Caco-2 (cell line): ENCODE measurements at regions not wholly inside any gene's neighbourhood (a gene's known extent, or its start where the extent isn't known, plus 50 kb on each side); places are given as distances from the start of the nearest gene placed in this dataset.

Experiments
- BruUV-seq: library from RNA; stranded (reverse); fragments of 400-500 nt; replicated peaks from 2 replicates; lab custom pipeline; 2021; lab: Mats Ljungman, UMichigan
- CTCF ChIA-PET: fragments of 300-600 bp; sonication (Branson Sonifier 250); formaldehyde crosslinking; loops from one replicate; lab custom pipeline; 2022; ENCODE audit warnings: antibody characterized with exemption; lab: Charles Lee
- POLR2A ChIA-PET: fragments of 300-600 bp; sonication (Branson Sonifier 250); formaldehyde crosslinking; loops from one replicate; lab custom pipeline; 2022; ENCODE audit warnings: antibody characterized with exemption; lab: Charles Lee
- DNase-seq, 2 experiments: peaks; one replicate each; pipeline versions ENCODE4 v3.0.0 to v3.0.0-alpha.2; 2020 to 2022
- H3K27me3 ChIP-seq: replicated peaks from 2 replicates; pipeline ENCODE4 v1.6.0; 2011; ENCODE audit warnings: low read length; ENCODE audit not compliant: control insufficient read depth, insufficient read depth
- H3K36me3 ChIP-seq: 2 replicates; pipeline ENCODE4 v1.5.1; 2011; ENCODE audit warnings: low read length; ENCODE audit not compliant: control insufficient read depth, insufficient read depth
- H3K4me1 ChIP-seq: fragments of 250-450 bp; sonication (Bioruptor Pico); 2 replicates; pipeline ENCODE4 v1.5.1; 2020; ENCODE audit warnings: mild to moderate bottlenecking
- H3K4me3 ChIP-seq: 2 replicates; pipeline ENCODE4 v1.5.1; 2011; ENCODE audit warnings: low read depth, mild to moderate bottlenecking, control low read depth, low read length
- H3K9me3 ChIP-seq: fragments of 250-450 bp; sonication (Bioruptor Pico); 2 replicates; pipeline ENCODE4 v1.5.1; 2020; ENCODE audit warnings: mild to moderate bottlenecking, moderate library complexity
- H3K27ac Mint-ChIP-seq: one replicate; pipeline ENCODE4 v1.8.0; 2022; ENCODE audit warnings: mixed read lengths; ENCODE audit not compliant: unreplicated experiment
- H3K27me3 Mint-ChIP-seq: one replicate; pipeline ENCODE4 v1.8.0; 2022; ENCODE audit warnings: mixed read lengths; ENCODE audit not compliant: insufficient read depth, unreplicated experiment
- H3K36me3 Mint-ChIP-seq: one replicate; pipeline ENCODE4 v1.8.0; 2022; ENCODE audit warnings: mild to moderate bottlenecking, mixed read lengths; ENCODE audit not compliant: insufficient read depth, unreplicated experiment
- H3K4me1 Mint-ChIP-seq: one replicate; pipeline ENCODE4 v1.8.0; 2022; ENCODE audit warnings: low read depth, mixed read lengths; ENCODE audit not compliant: unreplicated experiment
- H3K4me3 Mint-ChIP-seq: one replicate; pipeline ENCODE4 v1.8.0; 2022; ENCODE audit warnings: mild to moderate bottlenecking, moderate library complexity, mixed read lengths; ENCODE audit not compliant: unreplicated experiment
- H3K9me3 Mint-ChIP-seq: one replicate; pipeline ENCODE4 v1.8.0; 2022; ENCODE audit warnings: mixed read lengths; ENCODE audit not compliant: unreplicated experiment
- intact Hi-C: fragments of 100-400 bp; cut with micrococcal nuclease; formaldehyde crosslinking; loops from one replicate; pipeline ENCODE4 v1.10.0; 2022; ENCODE audit not compliant: unreplicated experiment
- TF ChIP-seq, protein P1 (sequence below), 2 experiments: fragments of 200-600 bp in 1 of 2; IDR thresholded peaks; 1 replicate in 1 of 2; 2 replicates in 1 of 2; pipeline versions ENCODE4 v1.5.1 to v1.8.0; 2011 to 2022; ENCODE audit warnings: antibody characterized with exemption in 1 of 2, control low read depth in 1 of 2, inconsistent platforms in 1 of 2, low read depth in 1 of 2, low read length in 1 of 2, mild to moderate bottlenecking in 1 of 2, moderate library complexity in 1 of 2; ENCODE audit not compliant: insufficient read depth in 1 of 2, severe bottlenecking in 1 of 2, unreplicated experiment in 1 of 2

DNA sequence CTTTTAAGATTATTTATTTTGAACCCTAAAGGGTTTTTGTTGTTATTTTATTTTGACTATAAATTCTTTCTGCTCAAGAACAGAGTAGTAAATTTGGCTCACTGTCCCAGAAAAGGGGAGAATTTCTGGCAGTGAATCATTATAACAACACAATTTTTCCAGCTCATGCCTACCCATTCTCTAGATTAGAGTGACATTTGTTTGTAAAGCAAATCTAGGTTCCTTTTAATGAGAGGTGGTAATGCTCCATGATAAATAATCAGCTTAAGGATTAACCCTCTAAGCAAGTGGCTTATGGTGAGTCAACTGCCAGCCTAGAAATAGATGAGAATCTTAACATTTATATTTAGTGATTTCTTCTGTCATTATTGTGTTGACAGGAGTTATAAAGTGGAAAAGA lies 409.2 kb downstream of the NFIB start:
- CTCF ChIA-PET: no interaction called here

DNA sequence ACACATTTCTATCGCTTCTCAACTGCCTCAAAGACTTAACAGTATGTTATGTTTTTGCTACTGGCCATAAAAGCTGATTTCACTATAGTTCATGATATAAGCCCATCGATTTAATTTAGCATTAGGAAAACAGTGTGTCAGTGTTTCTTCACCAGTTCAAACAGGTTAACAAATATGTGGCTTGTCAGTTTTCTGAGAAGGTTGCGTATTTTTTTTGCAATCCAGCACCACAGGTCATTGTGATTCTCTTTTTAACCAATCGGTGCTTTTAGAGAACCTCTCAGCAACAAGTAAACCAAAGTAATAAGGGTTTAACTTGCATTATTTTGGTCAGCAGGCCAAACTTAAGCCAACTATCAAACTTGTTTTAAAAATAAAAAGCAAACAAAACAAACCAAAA lies 409.6 kb downstream of the NFIB start:
- no peaks in the 10 kb centered on the region for H3K4me1 ChIP-seq
- H3K36me3 ChIP-seq: no peaks in the 10 kb centered on the region
- H3K4me3 ChIP-seq: no peak overlapping the region
- Mint-ChIP-seq H3K27ac (no peak overlapping the region), H3K9me3 (no peaks in the 10 kb centered on the region), H3K36me3 (no peaks in the 10 kb centered on the region), H3K4me3 (no peak overlapping the region), H3K4me1 (no peaks in the 10 kb centered on the region), H3K27me3 (no peaks in the 10 kb centered on the region)
- no TSS peak for BruUV-seq
- CTCF ChIA-PET: no interaction called here
- POLR2A ChIA-PET: no interaction called here
- no peaks in the 10 kb centered on the region for H3K27me3 ChIP-seq
- H3K9me3 ChIP-seq: 0 out of 2 replicates have a peak, but pooled peaks cover 3% of the 10 kb centered on the region
- intact Hi-C loops: no loop called here
- no peak for DNase-seq
- TF ChIP-seq, protein P1, sequence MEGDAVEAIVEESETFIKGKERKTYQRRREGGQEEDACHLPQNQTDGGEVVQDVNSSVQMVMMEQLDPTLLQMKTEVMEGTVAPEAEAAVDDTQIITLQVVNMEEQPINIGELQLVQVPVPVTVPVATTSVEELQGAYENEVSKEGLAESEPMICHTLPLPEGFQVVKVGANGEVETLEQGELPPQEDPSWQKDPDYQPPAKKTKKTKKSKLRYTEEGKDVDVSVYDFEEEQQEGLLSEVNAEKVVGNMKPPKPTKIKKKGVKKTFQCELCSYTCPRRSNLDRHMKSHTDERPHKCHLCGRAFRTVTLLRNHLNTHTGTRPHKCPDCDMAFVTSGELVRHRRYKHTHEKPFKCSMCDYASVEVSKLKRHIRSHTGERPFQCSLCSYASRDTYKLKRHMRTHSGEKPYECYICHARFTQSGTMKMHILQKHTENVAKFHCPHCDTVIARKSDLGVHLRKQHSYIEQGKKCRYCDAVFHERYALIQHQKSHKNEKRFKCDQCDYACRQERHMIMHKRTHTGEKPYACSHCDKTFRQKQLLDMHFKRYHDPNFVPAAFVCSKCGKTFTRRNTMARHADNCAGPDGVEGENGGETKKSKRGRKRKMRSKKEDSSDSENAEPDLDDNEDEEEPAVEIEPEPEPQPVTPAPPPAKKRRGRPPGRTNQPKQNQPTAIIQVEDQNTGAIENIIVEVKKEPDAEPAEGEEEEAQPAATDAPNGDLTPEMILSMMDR (IDR thresholded peaks at IDR 0.05; ENCODE audit: insufficient read depth in 1 of 2, low read depth in 1 of 2, low read length in 1 of 2, severe bottlenecking in 1 of 2, unreplicated experiment in 1 of 2): no peak

More for the DNA sequence above, 409.2 kb downstream of the NFIB start:
- Histone ChIP-seq H3K27me3 (no peaks in the 10 kb centered on the region), H3K9me3 (0 out of 2 replicates have a peak, but pooled peaks cover 3% of the 10 kb centered on the region), H3K4me1 (no peaks in the 10 kb centered on the region), H3K36me3 (no peaks in the 10 kb centered on the region), H3K4me3 (no peak overlapping the region)
- intact Hi-C loops: no loop called here
- Mint-ChIP-seq H3K4me1 (no peaks in the 10 kb centered on the region), H3K9me3 (no peaks in the 10 kb centered on the region), H3K27ac (no peak overlapping the region), H3K27me3 (no peaks in the 10 kb centered on the region), H3K4me3 (no peak overlapping the region), H3K36me3 (no peaks in the 10 kb centered on the region)
- no TSS peak for BruUV-seq
- no peak for DNase-seq
- TF ChIP-seq, protein P1 (IDR thresholded peaks at IDR 0.05; ENCODE audit: insufficient read depth in 1 of 2, low read depth in 1 of 2, low read length in 1 of 2, severe bottlenecking in 1 of 2, unreplicated experiment in 1 of 2): no peak
- POLR2A ChIA-PET: no interaction called here

DNA sequence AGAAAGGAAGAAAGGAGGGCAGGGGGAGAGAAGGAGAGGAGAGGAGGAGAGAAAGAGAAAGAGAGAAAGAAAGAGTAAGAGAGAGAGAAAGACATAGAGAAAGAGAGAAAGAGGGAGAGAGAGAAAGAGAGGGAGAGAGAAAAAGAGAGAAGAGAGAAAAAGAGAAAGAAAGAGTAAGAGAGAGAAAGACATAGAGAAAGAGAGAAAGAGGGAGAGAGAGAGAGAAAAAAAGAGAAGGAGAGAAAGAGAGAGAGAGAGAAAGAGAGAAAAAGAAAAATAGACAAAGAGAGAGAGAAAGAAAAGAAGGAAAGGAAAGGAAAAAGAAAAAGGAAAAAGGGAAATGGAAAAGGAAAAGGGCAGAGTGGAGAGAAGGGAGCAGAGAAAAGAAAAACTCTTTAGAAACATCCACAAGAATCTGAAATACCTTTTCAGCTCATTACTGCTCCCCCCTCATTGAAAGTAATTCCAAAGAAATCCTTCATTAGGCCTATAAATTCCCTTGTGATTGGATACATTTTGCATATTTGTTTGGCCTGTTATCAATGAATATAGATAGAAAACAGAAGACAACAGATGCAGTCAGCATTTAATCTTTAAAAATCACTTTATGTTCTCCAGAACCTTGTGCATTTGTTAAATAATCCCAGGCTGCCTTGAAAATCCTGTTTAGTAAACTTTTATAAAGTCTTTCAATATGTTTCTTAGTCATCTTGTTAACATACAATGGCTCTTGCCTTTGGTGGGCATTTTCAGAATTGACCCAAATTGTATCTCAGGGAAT lies 411.5 kb downstream of the NFIB start:
- Histone ChIP-seq H3K36me3 (no peaks in the 10 kb centered on the region), H3K27me3 (no peaks in the 10 kb centered on the region), H3K9me3 (0 out of 2 replicates have a peak, but pooled peaks cover 3% of the 10 kb centered on the region), H3K4me3 (no peak overlapping the region), H3K4me1 (no peaks in the 10 kb centered on the region)
- H3K27me3 Mint-ChIP-seq: no peaks in the 10 kb centered on the region
- BruUV-seq: no TSS peak
- H3K27ac Mint-ChIP-seq: no peak overlapping the region
- no peaks in the 10 kb centered on the region for H3K4me1 Mint-ChIP-seq
- H3K36me3 Mint-ChIP-seq: no peaks in the 10 kb centered on the region
- H3K9me3 Mint-ChIP-seq: no peaks in the 10 kb centered on the region
- intact Hi-C loops: no loop called here
- POLR2A ChIA-PET: no interaction called here
- no peak for DNase-seq
- TF ChIP-seq, protein P1 (IDR thresholded peaks at IDR 0.05; ENCODE audit: insufficient read depth in 1 of 2, low read depth in 1 of 2, low read length in 1 of 2, severe bottlenecking in 1 of 2, unreplicated experiment in 1 of 2): no peak
- no peak overlapping the region for H3K4me3 Mint-ChIP-seq
- CTCF ChIA-PET: no interaction called here
